SK-N-SH (cell line): ENCODE measurements at regions not wholly inside any gene's neighbourhood (a gene's known extent, or its start where the extent isn't known, plus 50 kb on each side); places are given as distances from the start of the nearest gene placed in this dataset.

Experiments
- CTCF ChIA-PET: fragments of 300-600, 350-600 bp; formaldehyde crosslinking; extraction: SDS; loops from one replicate; lab custom pipeline; 2021; lab: Yijun Ruan, JAX
- POLR2A ChIA-PET: fragments of 350-600 bp; sonication (Branson Sonifier 250); formaldehyde crosslinking; extraction: SDS; loops from one replicate; lab custom pipeline; 2020; ENCODE audit warnings: antibody characterized with exemption, inconsistent platforms; lab: Yijun Ruan, JAX
- DNase-seq: peaks from one replicate; pipeline ENCODE4 v3.0.0; 2012
- H2AFZ ChIP-seq: fragments of 200-600 bp; sonication (generic); 2 replicates; pipeline ENCODE4 v1.8.1; 2016; ENCODE audit warnings: antibody characterized with exemption, mild to moderate bottlenecking, low read depth
- H3F3A ChIP-seq: fragments of 200-600 bp; sonication (generic); replicated peaks from 2 replicates; pipeline ENCODE3; 2016; ENCODE audit warnings: antibody characterized with exemption, mild to moderate bottlenecking; ENCODE audit not compliant: insufficient read depth
- H3K27ac ChIP-seq, 2 experiments: fragments of 200-500 bp in 1 of 2; fragments of 200-600 bp in 1 of 2; sonication (Bioruptor generic) in 1 of 2; sonication (generic), shearing (Covaris generic) in 1 of 2; 2 replicates each; pipeline versions ENCODE4 v1.5.1 to v1.6.1; 2014 to 2016; ENCODE audit warnings: low read depth in 2 of 2, inconsistent platforms in 1 of 2, low read length in 1 of 2, mild to moderate bottlenecking in 1 of 2, mixed read lengths in 1 of 2
- H3K27me3 ChIP-seq: fragments of 200-600 bp; sonication (generic), shearing (Covaris generic); 2 replicates; pipeline ENCODE4 v1.6.1; 2016; ENCODE audit warnings: mixed run types; ENCODE audit not compliant: insufficient read depth
- H3K36me3 ChIP-seq, 2 experiments: fragments of 200-500 bp in 1 of 2; fragments of 200-600 bp in 1 of 2; sonication (Bioruptor generic) in 1 of 2; sonication (generic) in 1 of 2; replicated peaks in 1 of 2; 2 replicates each; pipeline versions ENCODE3 to v1.5.1; 2014 to 2016; ENCODE audit warnings: low read length in 1 of 2, mild to moderate bottlenecking in 1 of 2; ENCODE audit not compliant: insufficient read depth in 2 of 2, control insufficient read depth in 1 of 2
- H3K4me1 ChIP-seq, 2 experiments: fragments of 200-500 bp in 1 of 2; fragments of 200-600 bp in 1 of 2; sonication (Bioruptor generic) in 1 of 2; sonication (generic), shearing (Covaris generic) in 1 of 2; 2 replicates each; pipeline versions ENCODE4 v1.5.1 to v1.6.1; 2014 to 2016; ENCODE audit warnings: low read depth in 1 of 2, low read length in 1 of 2, mixed run types in 1 of 2; ENCODE audit not compliant: insufficient read depth in 2 of 2, control insufficient read depth in 1 of 2
- H3K4me2 ChIP-seq: fragments of 200-600 bp; sonication (generic), shearing (Covaris generic); 2 replicates; pipeline ENCODE4 v1.6.1; 2017; ENCODE audit warnings: mixed run types
- H3K4me3 ChIP-seq, 2 experiments: fragments of 200-500 bp in 1 of 2; fragments of 200-600 bp in 1 of 2; sonication (Bioruptor generic) in 1 of 2; sonication (generic), shearing (Covaris generic) in 1 of 2; 2 replicates each; pipeline versions ENCODE4 v1.5.1 to v1.8.1; 2014 to 2016; ENCODE audit warnings: low read depth in 2 of 2, inconsistent platforms in 1 of 2, low read length in 1 of 2, mild to moderate bottlenecking in 1 of 2, mixed read lengths in 1 of 2, moderate library complexity in 1 of 2
- H3K79me2 ChIP-seq: fragments of 200-600 bp; sonication (generic); 2 replicates; pipeline ENCODE4 v1.8.1; 2017; ENCODE audit warnings: mild to moderate bottlenecking; ENCODE audit not compliant: insufficient read depth
- H3K9ac ChIP-seq: fragments of 200-600 bp; sonication (generic); 2 replicates; pipeline ENCODE4 v1.6.1; 2017; ENCODE audit warnings: mixed run types
- H3K9me2 ChIP-seq: fragments of 200-600 bp; sonication (generic); 2 replicates; pipeline ENCODE4 v1.6.1; 2017; ENCODE audit warnings: mixed run types
- H3K9me3 ChIP-seq: fragments of 200-600 bp; sonication (generic); 2 replicates; pipeline ENCODE4 v1.6.1; 2017; ENCODE audit warnings: mixed run types, mild to moderate bottlenecking, moderate library complexity
- H4K20me1 ChIP-seq: fragments of 200-600 bp; sonication (generic); 2 replicates; pipeline ENCODE4 v1.6.1; 2017; ENCODE audit warnings: mild to moderate bottlenecking, mixed run types; ENCODE audit not compliant: insufficient read depth
- CHD2 ChIP-seq: fragments of 150-350 bp; IDR thresholded peaks from 2 replicates; pipeline ENCODE4 v1.6.1; 2018; ENCODE audit warnings: low read length; ENCODE audit not compliant: partially characterized antibody
- CTCF ChIP-seq: fragments of 200-600 bp; sonication (generic); IDR thresholded peaks from 2 replicates; pipeline ENCODE4 v1.6.1; 2017; ENCODE audit warnings: antibody characterized with exemption, mild to moderate bottlenecking, moderate library complexity
- ELF1 ChIP-seq: IDR thresholded peaks from 2 replicates; pipeline ENCODE4 v1.4.0; 2012
- EP300 ChIP-seq, 2 experiments: IDR thresholded peaks; 2 replicates each; pipeline versions ENCODE4 v1.4.0 to v1.6.1; 2012; ENCODE audit warnings: borderline replicate concordance in 1 of 2, low read depth in 1 of 2, low read length in 1 of 2
- EZH2phosphoT487 ChIP-seq: fragments of 200-600 bp; sonication (generic); IDR thresholded peaks from 2 replicates; pipeline ENCODE4 v1.6.1; 2017; ENCODE audit warnings: low read depth, mixed run types, mild to moderate bottlenecking, antibody characterized with exemption, moderate library complexity, borderline replicate concordance
- FOSL2 ChIP-seq: IDR thresholded peaks from 2 replicates; pipeline ENCODE4 v1.4.0; 2012; ENCODE audit warnings: low read depth, mild to moderate bottlenecking, moderate library complexity, borderline replicate concordance
- FOXJ3 ChIP-seq: sonication (generic); formaldehyde crosslinking; IDR thresholded peaks from 2 replicates; pipeline ENCODE4 v1.5.1; 2020; ENCODE audit warnings: mild to moderate bottlenecking, missing genetic modification reagents
- FOXM1 ChIP-seq: IDR thresholded peaks from 2 replicates; pipeline ENCODE4 v1.4.0; 2012; ENCODE audit warnings: low read depth, mild to moderate bottlenecking
- GATA2 ChIP-seq: sonication (generic); formaldehyde crosslinking; IDR thresholded peaks from 2 replicates; pipeline ENCODE4 v1.5.0; 2020; ENCODE audit warnings: mild to moderate bottlenecking, missing genetic modification reagents
- IRF3 ChIP-seq: fragments of 150-350 bp; IDR thresholded peaks from 2 replicates; pipeline ENCODE4 v1.6.1; 2016; ENCODE audit warnings: mild to moderate bottlenecking, low read depth, low read length
- JUND ChIP-seq: IDR thresholded peaks from 2 replicates; pipeline ENCODE4 v1.4.0; 2012
- NFIC ChIP-seq: IDR thresholded peaks from 2 replicates; pipeline ENCODE4 v1.4.0; 2012; ENCODE audit warnings: borderline replicate concordance
- NRF1 ChIP-seq: IDR thresholded peaks from 2 replicates; pipeline ENCODE4 v1.6.1; 2012; ENCODE audit warnings: low read depth, mild to moderate bottlenecking, low read length
- PBX3 ChIP-seq: IDR thresholded peaks from 2 replicates; pipeline ENCODE4; 2012
- RCOR1 ChIP-seq: fragments of 150-350 bp; IDR thresholded peaks from 2 replicates; pipeline ENCODE4 v1.6.1; 2017; ENCODE audit warnings: antibody characterized with exemption, low read length
- REST ChIP-seq: IDR thresholded peaks from 2 replicates; pipeline ENCODE4 v1.6.1; 2012; ENCODE audit warnings: mild to moderate bottlenecking, low read depth, low read length, moderate library complexity
- RFX5 ChIP-seq: IDR thresholded peaks from 2 replicates; pipeline ENCODE4 v1.6.1; 2012; ENCODE audit warnings: mild to moderate bottlenecking, improper control_type of control experiment, low read length
- RXRA ChIP-seq: IDR thresholded peaks from 2 replicates; pipeline ENCODE4 v1.4.0; 2012; ENCODE audit warnings: low read depth, mild to moderate bottlenecking, borderline replicate concordance
- SIN3A ChIP-seq: IDR thresholded peaks from 2 replicates; pipeline ENCODE4 v1.6.1; 2012; ENCODE audit warnings: low read depth, mild to moderate bottlenecking, low read length, moderate library complexity, borderline replicate concordance
- USF2 ChIP-seq: fragments of 150-350 bp; IDR thresholded peaks from 2 replicates; pipeline ENCODE4 v1.6.1; 2017; ENCODE audit warnings: antibody characterized with exemption, low read length, low read depth, borderline replicate concordance
- ZBTB33 ChIP-seq: IDR thresholded peaks from 2 replicates; pipeline ENCODE4 v1.4.0; 2012; ENCODE audit warnings: low read depth, borderline replicate concordance
- WGBS: methylation state at CpG from one replicate; pipeline ENCODE4 v1.1.6; 2017; ENCODE audit warnings: low lambda C conversion rate; 5-methylcytosine and 5-hydroxymethylcytosine counted together

- H3K27ac ChIP-seq = peak overlapping the region in 1 of 2 experiments; percentile 99; a peak in 2 of 4 replicates
- no peaks in the 10 kb centered on the region for H3K79me2 ChIP-seq
- no peaks in the 10 kb centered on the region for H3K36me3 ChIP-seq
- 14% methylated on average over 5 of the region's 9 CpGs for WGBS
- H4K20me1 ChIP-seq = no peaks in the 10 kb centered on the region
- CTCF ChIA-PET = interaction anchor here (0.6 to 1.3 kb wide), 4 partner anchors 10 to 686 kb away, joined by 3 to 4 read pairs (median 4); no protein-coding TSS in a partner anchor
- no peak overlapping the region for H3K9ac ChIP-seq
- no peak overlapping the region for H3K4me2 ChIP-seq
- H3K4me3 ChIP-seq = no peak overlapping the region
- no peaks in the 10 kb centered on the region for H3K9me2 ChIP-seq
- no peaks in the 10 kb centered on the region for H3K27me3 ChIP-seq
- no peaks in the 10 kb centered on the region for H3K9me3 ChIP-seq
- peak; percentile 41 for DNase-seq
- no peaks in the 10 kb centered on the region for H3F3A ChIP-seq
- H2AFZ ChIP-seq = no peak overlapping the region
- POLR2A ChIA-PET = interaction anchor here (0.6 to 1.0 kb wide), 6 partner anchors 74 to 687 kb away, joined by 3 to 6 read pairs (median 4); no protein-coding TSS in a partner anchor
- H3K4me1 ChIP-seq = peaks cover 0 to 11% of the 10 kb centered on the region in 2 experiments; a peak in 2 of 4 replicates
- no peak for TF ChIP-seq EZH2phosphoT487
- TF ChIP-seq RXRA = no peak
- peak; percentile 48 for TF ChIP-seq CHD2
- no peak for TF ChIP-seq NRF1
- TF ChIP-seq FOXM1 = no peak
- no peak for TF ChIP-seq CTCF
- TF ChIP-seq REST = no peak
- TF ChIP-seq SIN3A = no peak
- peak; percentile 71; the same call in 1 of the 2 replicates for TF ChIP-seq RCOR1
- TF ChIP-seq USF2 = no peak
- TF ChIP-seq NFIC = no peak
- peak; percentile 90 for TF ChIP-seq FOXJ3 (CRISPR knock-in tag)
- TF ChIP-seq ZBTB33 = no peak
- no peak for TF ChIP-seq IRF3
- TF ChIP-seq GATA2 (CRISPR knock-in tag) = peak; percentile 93
- peak in 1 of 2 experiments; percentile 88; a peak in 2 of 4 replicates for TF ChIP-seq EP300 (IDR thresholded peaks at IDR 0.05; ENCODE audit: borderline replicate concordance in 1 of 2, low read depth in 1 of 2, low read length in 1 of 2)
- no peak for TF ChIP-seq FOSL2
- no peak for TF ChIP-seq ELF1
- TF ChIP-seq RFX5 = no peak
- no peak for TF ChIP-seq PBX3
- no peak for TF ChIP-seq JUND
These were observed 327.6 kb upstream of the HTR1E start for GRCh38 chr6:86609549-86610388.
